Fibroblast of skin of right biceps (primary cell): ENCODE measurements at regions not wholly inside any gene's neighbourhood (a gene's known extent, or its start where the extent isn't known, plus 50 kb on each side); places are given as distances from the start of the nearest gene placed in this dataset.
A peak's percentile ranks its signal among the peaks of the same experiment; 100 is the strongest.

ENCODE experiments used
- DNase-seq: peaks from one replicate; pipeline ENCODE4 v3.0.0-alpha.2; 2013

- DNase-seq: peak; percentile 17
Observed at GRCh38 chr14:75333606-75334548, 55.2 kb downstream of the FOS start.

GRCh38 chr14:75334549-75335051 lies 56.0 kb downstream of the FOS start:
- DNase-seq: no peak

GRCh38 chr14:75335571-75335970 lies 56.9 kb downstream of the FOS start:
- DNase-seq: no peak

- no peak for DNase-seq
Observed at GRCh38 chr14:75338398-75338797, 59.8 kb downstream of the FOS start.

GRCh38 chr14:75339059-75339458 lies 60.4 kb downstream of the FOS start:
- peak; percentile 79 for DNase-seq

- peak; percentile 16 for DNase-seq
Observed at GRCh38 chr14:75340921-75341320, 62.3 kb downstream of the FOS start.

GRCh38 chr14:75341620-75342019 lies 63.0 kb downstream of the FOS start:
- DNase-seq: no peak

GRCh38 chr14:75342762-75343599 lies 64.4 kb downstream of the FOS start:
- DNase-seq: no peak

GRCh38 chr14:75343911-75344310 lies 65.3 kb downstream of the FOS start:
- peak; percentile 69 for DNase-seq

GRCh38 chr14:75344411-75344810 lies 65.8 kb downstream of the FOS start:
- DNase-seq: no peak

GRCh38 chr14:75350505-75351060 lies 72.0 kb downstream of the FOS start:
- DNase-seq: no peak

GRCh38 chr14:75359098-75359497 lies 68.7 kb upstream of the JDP2 start:
- DNase-seq: no peak

GRCh38 chr14:75361041-75361440 lies 66.8 kb upstream of the JDP2 start:
- DNase-seq: no peak

GRCh38 chr14:75361751-75362433 lies 65.9 kb upstream of the JDP2 start:
- no peak for DNase-seq

GRCh38 chr14:75363130-75363529 lies 64.7 kb upstream of the JDP2 start:
- no peak for DNase-seq

- no peak for DNase-seq
Observed at GRCh38 chr14:75363570-75364227, 64.1 kb upstream of the JDP2 start.

- DNase-seq: no peak
Observed at GRCh38 chr14:75365116-75365515, 62.7 kb upstream of the JDP2 start.

- DNase-seq: no peak
Observed at GRCh38 chr14:75366963-75367362, 60.9 kb upstream of the JDP2 start.

GRCh38 chr14:75368333-75368732 lies 59.5 kb upstream of the JDP2 start:
- no peak for DNase-seq

GRCh38 chr14:75369506-75369905 lies 58.3 kb upstream of the JDP2 start:
- no peak for DNase-seq

GRCh38 chr14:75370416-75371205 lies 57.2 kb upstream of the JDP2 start:
- no peak for DNase-seq
